Activated T-cell treated with anti-CD3 and anti-CD28 coated beads, Interleukin-2, amount 50 U/mL, for 24 hours (primary cell): ENCODE measurements at regions not wholly inside any gene's neighbourhood (a gene's known extent, or its start where the extent isn't known, plus 50 kb on each side); places are given as distances from the start of the nearest gene placed in this dataset.
"Not testable (repeated sequence)": the region's sequence is repeated elsewhere in the genome, so short reads cannot be mapped to it uniquely, and the experiment has no call there.

Source experiments
- DNase-seq: peaks from one replicate; pipeline ENCODE4 v3.0.0-alpha.2; 2020
- H3K27ac Mint-ChIP-seq: 2 replicates; pipeline ENCODE4 v1.8.0; 2020; ENCODE audit warnings: mild to moderate bottlenecking, mixed read lengths
- H3K27me3 Mint-ChIP-seq: 2 replicates; pipeline ENCODE4 v1.8.0; 2020; ENCODE audit warnings: mixed read lengths
- H3K36me3 Mint-ChIP-seq: 2 replicates; pipeline ENCODE4 v1.8.0; 2020; ENCODE audit warnings: low read depth, mixed read lengths
- H3K4me1 Mint-ChIP-seq: 2 replicates; pipeline ENCODE4 v1.8.0; 2020; ENCODE audit warnings: low read depth, mixed read lengths
- H3K4me3 Mint-ChIP-seq: 2 replicates; pipeline ENCODE4 v1.8.0; 2020; ENCODE audit warnings: mild to moderate bottlenecking, moderate library complexity, mixed read lengths
- H3K9me3 Mint-ChIP-seq: 2 replicates; pipeline ENCODE4 v1.8.0; 2020; ENCODE audit warnings: mixed read lengths

- H3K36me3 Mint-ChIP-seq = no peaks in the 10 kb centered on the region
- H3K27me3 Mint-ChIP-seq = peaks cover 31% of the 10 kb centered on the region
- no peak for DNase-seq
- H3K27ac Mint-ChIP-seq = no peak overlapping the region
- no peaks in the 10 kb centered on the region for H3K4me1 Mint-ChIP-seq
- H3K4me3 Mint-ChIP-seq = no peak overlapping the region
- peaks cover 5% of the 10 kb centered on the region for H3K9me3 Mint-ChIP-seq
Observed at GRCh38 chr9:124120272-124120671, 108.7 kb downstream of the LHX2 start.

- Mint-ChIP-seq H3K9me3 (peaks cover 4% of the 10 kb centered on the region), H3K27ac (no peak overlapping the region), H3K4me3 (no peak overlapping the region), H3K36me3 (no peaks in the 10 kb centered on the region), H3K4me1 (no peaks in the 10 kb centered on the region), H3K27me3 (peaks cover 25% of the 10 kb centered on the region)
- no peak for DNase-seq
Observed at GRCh38 chr9:124121725-124122124, 110.2 kb downstream of the LHX2 start.

GRCh38 chr9:124122321-124122720 is 110.8 kb downstream of the LHX2 start:
- peaks cover 26% of the 10 kb centered on the region for H3K27me3 Mint-ChIP-seq
- H3K36me3 Mint-ChIP-seq = no peaks in the 10 kb centered on the region
- no peak overlapping the region for H3K4me3 Mint-ChIP-seq
- H3K27ac Mint-ChIP-seq = no peak overlapping the region
- H3K9me3 Mint-ChIP-seq = no peaks in the 10 kb centered on the region
- no peak for DNase-seq
- peaks cover 5% of the 10 kb centered on the region for H3K4me1 Mint-ChIP-seq

DNA sequence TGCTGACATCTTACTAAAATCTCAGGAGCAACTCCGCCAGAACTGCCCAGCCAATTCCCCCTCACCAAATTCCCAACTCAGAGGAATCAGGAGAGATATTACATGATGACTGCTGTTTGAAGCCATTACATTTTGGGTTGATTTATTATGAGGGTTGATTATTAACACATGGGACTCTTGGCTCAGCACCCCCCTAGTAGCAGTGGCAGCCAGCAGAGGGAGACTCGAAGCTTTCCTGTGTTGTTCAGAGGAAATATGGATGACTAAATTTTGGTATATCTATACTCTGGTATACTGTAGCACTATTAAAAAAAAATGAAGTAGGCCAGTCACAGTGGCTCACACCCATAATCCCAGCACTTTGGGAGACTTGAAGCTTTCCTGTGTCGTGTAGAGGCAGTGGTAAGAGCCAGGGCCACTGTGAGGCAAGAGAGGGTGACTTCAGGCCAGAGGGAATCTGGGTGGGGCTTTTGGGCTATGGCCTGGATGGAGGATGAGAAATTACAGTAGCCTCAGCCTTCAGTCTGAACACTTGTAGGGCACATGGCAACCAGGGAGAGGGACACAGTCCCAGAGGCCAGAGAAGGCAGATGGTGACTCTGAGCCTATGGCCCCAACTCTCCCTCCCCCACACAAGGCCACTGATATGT is 111.4 kb downstream of the LHX2 start:
- Mint-ChIP-seq H3K4me1 (peaks cover 5% of the 10 kb centered on the region), H3K9me3 (no peaks in the 10 kb centered on the region), H3K27me3 (peaks cover 22% of the 10 kb centered on the region), H3K4me3 (no peak overlapping the region), H3K36me3 (no peaks in the 10 kb centered on the region), H3K27ac (no peak overlapping the region)
- no peak for DNase-seq

DNA sequence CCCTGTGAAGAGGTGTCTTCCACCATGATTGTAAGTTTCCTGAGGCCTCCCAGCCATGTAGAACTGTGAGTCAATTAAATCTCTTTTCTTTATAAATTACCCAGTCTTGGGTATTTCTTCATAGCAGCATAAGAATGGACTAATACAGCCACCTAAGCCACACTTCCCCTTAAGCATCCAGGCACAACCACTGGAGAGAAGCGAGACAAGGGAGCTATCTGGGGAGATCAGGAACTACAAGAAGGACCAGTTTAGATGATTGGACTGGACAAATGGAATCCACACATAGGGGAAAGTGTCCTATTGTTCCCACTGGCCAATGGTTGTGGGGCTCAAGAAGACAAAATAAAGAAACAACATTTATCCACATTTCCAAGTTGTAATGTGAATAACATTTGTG is 112.1 kb downstream of the LHX2 start:
- H3K4me1 Mint-ChIP-seq, H3K27ac Mint-ChIP-seq, H3K9me3 Mint-ChIP-seq, DNase-seq, H3K36me3 Mint-ChIP-seq, H3K4me3 Mint-ChIP-seq: not testable (repeated sequence)
- peaks cover 18% of the 10 kb centered on the region for H3K27me3 Mint-ChIP-seq

DNA sequence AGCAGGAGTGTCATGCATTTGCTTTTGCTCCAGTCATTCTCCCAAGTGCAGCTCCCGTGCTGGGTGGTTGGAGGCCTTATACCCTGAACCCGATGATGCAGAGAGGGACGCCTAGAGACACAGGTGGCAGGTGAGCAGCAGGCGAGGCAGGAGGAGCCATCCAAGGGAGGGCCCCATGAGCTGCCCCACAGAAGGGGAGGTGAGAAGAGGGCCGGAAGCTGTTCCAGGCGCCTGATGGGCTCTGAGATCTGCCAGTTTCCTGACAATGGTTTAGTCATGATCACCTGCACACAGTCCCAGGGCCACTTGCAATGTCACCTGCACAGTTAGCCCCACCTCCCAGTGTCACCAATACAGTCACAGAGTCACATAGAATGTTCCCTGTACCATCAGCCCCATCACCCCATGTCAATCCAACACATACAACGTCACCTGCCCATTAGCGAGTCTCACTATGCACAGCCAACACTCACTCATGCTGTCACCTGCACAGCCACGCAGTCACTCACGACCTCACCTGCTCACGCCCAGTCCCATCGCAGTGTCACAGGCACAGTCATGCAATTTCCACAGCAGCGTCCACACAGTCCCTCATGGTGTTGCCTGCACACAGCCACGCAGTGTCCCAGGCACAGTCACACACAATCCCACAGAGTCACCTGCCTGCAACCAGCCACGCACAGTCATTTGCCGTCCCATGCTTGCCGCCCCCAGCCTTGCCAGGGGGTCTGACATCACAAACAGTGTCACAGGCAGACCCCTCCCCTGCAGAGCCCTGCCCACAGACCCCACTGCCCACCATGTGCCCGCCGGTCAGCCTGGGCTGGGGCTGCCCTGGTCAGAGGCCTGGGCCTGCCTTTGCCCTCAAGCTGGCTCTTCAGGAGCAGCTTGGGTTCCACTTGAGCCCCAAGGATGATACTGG is 113.4 kb downstream of the LHX2 start:
- no peak overlapping the region for H3K4me3 Mint-ChIP-seq
- peaks cover 5% of the 10 kb centered on the region for H3K4me1 Mint-ChIP-seq
- peaks cover 13% of the 10 kb centered on the region for H3K27me3 Mint-ChIP-seq
- H3K36me3 Mint-ChIP-seq = no peaks in the 10 kb centered on the region
- no peak for DNase-seq
- H3K9me3 Mint-ChIP-seq = no peaks in the 10 kb centered on the region
- no peak overlapping the region for H3K27ac Mint-ChIP-seq

DNA sequence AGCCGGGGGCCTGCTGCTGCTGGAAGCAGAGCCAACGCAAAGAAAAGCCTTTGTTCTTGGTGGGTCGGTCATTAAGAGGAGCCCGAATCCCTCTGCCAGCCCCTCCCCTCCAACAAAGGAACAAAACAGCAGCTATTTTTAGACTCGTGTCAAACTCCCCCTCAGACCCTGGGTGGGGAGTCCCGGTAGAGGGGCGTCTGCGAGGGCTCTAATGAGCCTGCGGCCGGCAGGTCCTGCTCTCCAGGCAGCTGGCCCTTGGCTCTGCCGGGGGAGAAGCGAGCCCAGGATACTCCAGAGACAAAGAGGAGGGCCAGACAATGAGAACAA is 114.0 kb downstream of the LHX2 start:
- Mint-ChIP-seq H3K27me3 (peaks cover 11% of the 10 kb centered on the region), H3K36me3 (no peaks in the 10 kb centered on the region), H3K4me1 (peaks cover 5% of the 10 kb centered on the region), H3K4me3 (no peak overlapping the region), H3K27ac (no peak overlapping the region), H3K9me3 (no peaks in the 10 kb centered on the region)
- no peak for DNase-seq

DNA sequence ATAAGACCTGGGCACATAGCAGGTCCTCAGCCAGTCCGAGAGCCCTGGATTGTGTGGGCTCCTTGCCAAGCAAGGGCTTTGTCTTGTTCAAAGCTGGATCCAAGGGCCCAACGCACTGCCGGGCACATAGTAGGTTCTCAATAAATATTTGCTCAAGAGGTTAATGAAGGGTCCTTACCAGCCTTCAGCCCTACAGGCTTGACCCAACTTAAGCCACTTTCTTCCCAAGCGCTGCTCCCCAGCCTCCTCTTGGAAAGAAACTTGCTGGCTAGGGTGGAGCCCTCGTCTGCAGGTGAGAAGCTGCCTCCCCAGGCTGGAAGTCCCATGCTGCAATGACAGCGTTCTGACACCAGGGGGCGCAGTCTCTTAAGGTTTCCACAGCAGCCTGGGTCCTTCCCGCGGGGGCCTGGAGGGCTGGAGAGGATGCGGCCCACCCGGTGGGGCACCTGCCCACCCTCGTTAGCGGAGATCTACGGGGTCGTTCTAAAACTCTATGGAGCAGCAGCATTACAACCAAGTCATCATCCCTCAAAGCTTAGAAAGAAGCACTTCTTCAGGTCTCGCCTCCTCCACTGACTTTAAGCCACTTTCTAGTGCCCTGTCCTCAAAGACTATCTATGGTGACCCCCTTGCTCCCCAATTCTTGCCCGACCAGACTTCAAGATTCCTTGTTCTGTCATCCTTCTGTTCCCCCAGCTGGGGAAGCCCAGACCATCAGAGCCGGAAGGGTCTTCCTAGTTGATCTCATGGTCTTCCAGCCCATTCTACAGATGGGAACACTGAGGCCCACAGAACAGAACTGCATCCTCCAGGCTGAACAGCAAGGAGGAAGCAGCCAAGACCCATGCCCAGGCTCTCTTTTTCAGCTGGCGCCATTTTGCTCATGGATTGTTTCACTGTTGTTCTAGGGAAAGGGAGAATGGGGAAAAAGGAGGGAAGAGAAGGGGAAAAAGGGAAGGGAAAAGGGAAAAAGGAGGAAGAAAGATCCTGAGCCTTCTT is 115.4 kb downstream of the LHX2 start:
- H3K4me3 Mint-ChIP-seq = no peak overlapping the region
- peaks cover 5% of the 10 kb centered on the region for H3K4me1 Mint-ChIP-seq
- H3K36me3 Mint-ChIP-seq = no peaks in the 10 kb centered on the region
- peaks cover 11% of the 10 kb centered on the region for H3K27me3 Mint-ChIP-seq
- H3K27ac Mint-ChIP-seq = no peak overlapping the region
- no peaks in the 10 kb centered on the region for H3K9me3 Mint-ChIP-seq
- peak; percentile 89 for DNase-seq

DNA sequence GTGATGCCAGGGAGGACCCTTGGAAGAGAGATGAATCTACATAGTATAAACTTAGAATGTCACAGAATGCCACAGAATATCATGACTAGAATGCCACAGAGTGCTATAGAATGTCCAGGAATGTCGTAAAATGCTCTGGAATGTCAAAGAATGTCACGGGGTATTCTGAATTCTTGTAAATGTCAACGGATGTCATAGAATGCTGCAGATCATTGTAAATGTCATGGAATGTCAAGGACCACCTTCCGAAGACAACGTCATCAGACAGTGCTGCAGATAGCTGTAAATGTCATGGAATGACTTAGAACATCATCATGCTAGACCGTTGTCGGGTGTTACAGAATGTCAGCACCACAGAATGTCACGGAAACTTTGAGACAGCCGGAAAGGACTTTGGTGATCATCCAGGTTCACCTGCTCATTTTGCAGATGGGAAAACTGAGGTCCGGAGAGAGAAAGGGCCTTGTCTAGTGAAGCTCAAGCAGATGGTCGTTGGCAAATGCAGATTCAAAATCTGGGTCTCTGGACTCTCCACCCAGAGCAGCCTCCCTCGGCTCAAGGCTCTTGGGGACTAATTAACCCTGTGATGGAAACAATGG is 117.1 kb downstream of the LHX2 start:
- peaks cover 8% of the 10 kb centered on the region for H3K27me3 Mint-ChIP-seq
- DNase-seq = no peak
- no peaks in the 10 kb centered on the region for H3K9me3 Mint-ChIP-seq
- no peaks in the 10 kb centered on the region for H3K36me3 Mint-ChIP-seq
- H3K4me1 Mint-ChIP-seq = peaks cover 5% of the 10 kb centered on the region
- H3K4me3 Mint-ChIP-seq = no peak overlapping the region
- no peak overlapping the region for H3K27ac Mint-ChIP-seq

DNA sequence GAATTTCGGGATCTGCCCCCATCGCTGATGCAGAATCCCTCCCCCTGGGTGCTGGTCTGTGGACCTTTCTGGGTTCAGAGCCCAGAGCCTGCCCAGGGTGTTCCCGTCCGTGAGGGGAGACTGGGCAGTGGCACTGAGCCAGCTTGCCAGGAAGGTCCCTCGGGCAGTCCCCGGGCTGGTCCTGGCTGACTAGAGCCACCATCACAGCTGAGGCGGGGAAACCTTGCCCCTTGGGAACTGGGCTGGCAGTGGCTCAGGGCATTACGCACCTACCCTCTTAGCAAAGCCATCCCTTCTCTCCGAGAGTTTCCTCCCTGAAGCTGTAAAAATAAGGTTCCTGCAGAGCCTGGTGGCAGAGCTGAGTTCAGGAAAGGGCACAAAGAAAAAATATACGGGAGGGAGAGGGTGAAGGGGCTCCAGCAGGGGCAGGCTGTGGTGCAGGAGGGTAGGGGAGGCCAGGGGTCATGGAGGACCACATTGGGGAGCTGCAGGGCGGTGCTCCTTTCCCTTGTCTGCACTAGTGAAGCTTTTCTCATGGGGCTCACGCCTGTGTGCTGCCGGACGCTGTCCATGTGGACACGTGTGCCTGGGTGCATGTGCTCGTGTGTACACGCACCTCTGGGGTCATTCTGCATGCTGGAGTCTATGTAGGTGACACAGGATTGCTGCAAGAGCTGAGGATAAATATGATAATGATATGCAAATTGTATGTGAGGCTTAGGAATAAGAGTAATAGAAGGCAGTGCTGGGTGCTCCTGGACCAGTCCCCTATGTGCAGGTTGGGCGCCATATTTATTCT is 118.9 kb downstream of the LHX2 start:
- H3K4me3 Mint-ChIP-seq = no peak overlapping the region
- no peaks in the 10 kb centered on the region for H3K9me3 Mint-ChIP-seq
- no peak for DNase-seq
- no peaks in the 10 kb centered on the region for H3K36me3 Mint-ChIP-seq
- peaks cover 3% of the 10 kb centered on the region for H3K27me3 Mint-ChIP-seq
- no peak overlapping the region for H3K27ac Mint-ChIP-seq
- H3K4me1 Mint-ChIP-seq = peaks cover 5% of the 10 kb centered on the region

DNA sequence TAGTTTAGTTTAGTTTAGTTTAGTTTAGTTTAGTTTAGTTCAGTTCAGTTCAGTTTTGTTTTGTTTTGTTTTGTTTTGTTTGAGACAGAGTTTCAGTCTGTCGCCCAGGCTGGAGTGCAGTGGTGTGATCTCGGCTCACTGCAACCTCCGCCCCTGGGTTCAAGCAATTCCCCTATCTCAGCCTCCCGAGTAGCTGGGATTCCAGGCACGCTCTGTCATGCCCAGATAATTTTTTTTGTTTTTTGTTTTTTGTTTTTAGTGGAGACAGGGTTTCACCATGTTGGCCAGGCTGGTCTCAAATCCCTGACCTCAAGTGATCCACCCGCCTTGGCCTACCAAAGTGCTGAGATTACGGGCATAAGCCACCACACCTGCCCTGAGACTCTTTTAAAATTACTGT is 120.0 kb downstream of the LHX2 start:
- H3K4me1 Mint-ChIP-seq, H3K9me3 Mint-ChIP-seq, H3K4me3 Mint-ChIP-seq: not testable (repeated sequence)

DNA sequence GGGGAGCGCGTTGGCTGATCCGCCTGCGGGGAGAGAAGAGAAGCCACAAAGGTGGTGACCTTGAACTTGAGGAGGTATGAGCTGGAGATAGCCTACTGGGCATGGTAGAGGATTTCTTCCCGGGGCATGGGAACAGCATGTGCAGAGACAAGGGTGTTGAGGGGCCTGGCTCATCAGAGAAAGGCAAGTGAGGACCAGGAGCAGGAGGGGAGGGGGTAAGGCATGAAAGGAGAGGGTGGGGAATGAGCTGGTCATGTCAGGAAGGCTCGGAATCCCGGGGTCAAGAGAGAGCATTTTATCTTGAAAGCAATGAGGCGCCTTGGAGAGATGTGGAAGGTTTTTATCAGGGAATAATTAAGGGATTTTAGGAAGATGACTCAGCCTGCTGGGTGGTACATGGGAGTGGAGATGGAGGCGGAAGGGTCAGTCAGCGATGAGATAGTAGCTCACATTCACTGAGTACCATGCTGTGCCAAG is 121.1 kb downstream of the LHX2 start:
- no peaks in the 10 kb centered on the region for H3K27me3 Mint-ChIP-seq
- H3K36me3 Mint-ChIP-seq = no peaks in the 10 kb centered on the region
- H3K9me3 Mint-ChIP-seq = no peaks in the 10 kb centered on the region
- no peak overlapping the region for H3K4me3 Mint-ChIP-seq
- H3K27ac Mint-ChIP-seq = no peak overlapping the region
- DNase-seq = no peak
- no peaks in the 10 kb centered on the region for H3K4me1 Mint-ChIP-seq

More for the DNA sequence above, 120.0 kb downstream of the LHX2 start:
- DNase-seq, H3K36me3 Mint-ChIP-seq, H3K27ac Mint-ChIP-seq, H3K27me3 Mint-ChIP-seq: not testable (repeated sequence)

DNA sequence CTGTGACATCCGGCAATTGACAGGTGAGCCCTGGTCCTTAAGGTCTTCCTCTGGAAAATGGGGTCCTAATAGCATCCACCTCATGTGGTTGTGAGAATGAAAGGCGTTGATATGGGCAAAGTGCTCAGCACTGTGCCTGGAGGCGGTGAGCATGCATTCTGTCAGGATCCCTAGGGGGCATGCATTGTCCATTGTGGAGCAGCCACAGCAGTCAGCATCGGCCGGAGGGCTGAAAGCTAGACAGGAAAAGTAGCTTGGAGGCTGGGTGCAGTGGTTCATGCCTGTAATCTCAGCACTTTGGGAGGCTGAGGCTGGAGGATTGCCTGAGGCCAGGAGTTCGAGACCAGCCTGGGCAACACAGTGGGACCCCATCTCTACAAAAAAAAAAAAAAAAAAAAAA is 122.2 kb downstream of the LHX2 start:
- no peaks in the 10 kb centered on the region for H3K9me3 Mint-ChIP-seq
- H3K36me3 Mint-ChIP-seq = no peaks in the 10 kb centered on the region
- H3K27me3 Mint-ChIP-seq = no peaks in the 10 kb centered on the region
- no peaks in the 10 kb centered on the region for H3K4me1 Mint-ChIP-seq
- H3K4me3 Mint-ChIP-seq = no peak overlapping the region
- DNase-seq = peak; percentile 43
- no peak overlapping the region for H3K27ac Mint-ChIP-seq
